ENCODE measurements at regions not wholly inside any gene's neighbourhood (a gene's known extent, or its start where the extent isn't known, plus 50 kb on each side); places are given as distances from the start of the nearest gene placed in this dataset.

- H3K36me3 ChIP-seq (ENCODE audit: insufficient read depth, low read length), result no peaks in the 10 kb centered on the region
- Mint-ChIP-seq H3K27me3 (peaks cover 0 to 4% of the 10 kb centered on the region in 2 donors), H3K27ac (no peak overlapping the region), H3K9me3 (peaks cover 0 to 14% (median 4%) of the 10 kb centered on the region in 5 donors), H3K36me3 (no peaks in the 10 kb centered on the region), H3K4me1 (no peaks in the 10 kb centered on the region), H3K4me3 (no peak overlapping the region)
- no peak overlapping the region for H3K27ac ChIP-seq (ENCODE audit: low read depth, low read length)
- POLR2A ChIA-PET, result no interaction called here
- no peak for DNase-seq
- no peaks in the 10 kb centered on the region for H3K9me3 ChIP-seq (ENCODE audit: low read length)
- no peaks in the 10 kb centered on the region for H3K4me1 ChIP-seq (ENCODE audit: insufficient read depth, low read length)
- H3K4me3 ChIP-seq (ENCODE audit: low read length), result no peak overlapping the region
- no peaks in the 10 kb centered on the region for H3K27me3 ChIP-seq (ENCODE audit: insufficient read depth, low read length, poor library complexity, severe bottlenecking)
- CTCF ChIA-PET, result no interaction called here
Observed at GRCh38 chr12:115002434-115002833, 318.5 kb upstream of the TBX3 start.

- Mint-ChIP-seq H3K27me3 (peaks cover 0 to 4% of the 10 kb centered on the region in 2 donors), H3K9me3 (peaks cover 2 to 14% (median 4%) of the 10 kb centered on the region in 5 donors), H3K36me3 (no peaks in the 10 kb centered on the region), H3K4me1 (no peaks in the 10 kb centered on the region), H3K27ac (no peak overlapping the region), H3K4me3 (no peak overlapping the region)
- no peaks in the 10 kb centered on the region for H3K4me1 ChIP-seq (ENCODE audit: insufficient read depth, low read length)
- DNase-seq, result no peak
- no peak overlapping the region for H3K27ac ChIP-seq (ENCODE audit: low read depth, low read length)
- H3K4me3 ChIP-seq (ENCODE audit: low read length), result no peak overlapping the region
- H3K36me3 ChIP-seq (ENCODE audit: insufficient read depth, low read length), result no peaks in the 10 kb centered on the region
- no peaks in the 10 kb centered on the region for H3K27me3 ChIP-seq (ENCODE audit: insufficient read depth, low read length, poor library complexity, severe bottlenecking)
- H3K9me3 ChIP-seq (ENCODE audit: low read length), result no peaks in the 10 kb centered on the region
- ChIA-PET CTCF (no interaction called here), POLR2A (no interaction called here)
Observed at GRCh38 chr12:115001571-115002180, 317.7 kb upstream of the TBX3 start.

GRCh38 chr12:115000038-115000437 lies 316.1 kb upstream of the TBX3 start:
- no peaks in the 10 kb centered on the region for H3K36me3 ChIP-seq (ENCODE audit: insufficient read depth, low read length)
- Mint-ChIP-seq H3K4me1 (no peaks in the 10 kb centered on the region), H3K9me3 (peaks cover 4 to 18% (median 8%) of the 10 kb centered on the region in 5 donors), H3K27ac (no peak overlapping the region), H3K36me3 (no peaks in the 10 kb centered on the region), H3K4me3 (no peak overlapping the region), H3K27me3 (peaks cover 0 to 4% of the 10 kb centered on the region in 2 donors)
- DNase-seq, result no peak
- ChIA-PET CTCF (no interaction called here), POLR2A (no interaction called here)
- H3K9me3 ChIP-seq (ENCODE audit: low read length), result no peaks in the 10 kb centered on the region
- no peaks in the 10 kb centered on the region for H3K4me1 ChIP-seq (ENCODE audit: insufficient read depth, low read length)
- no peaks in the 10 kb centered on the region for H3K27me3 ChIP-seq (ENCODE audit: insufficient read depth, low read length, poor library complexity, severe bottlenecking)
- no peak overlapping the region for H3K4me3 ChIP-seq (ENCODE audit: low read length)
- no peak overlapping the region for H3K27ac ChIP-seq (ENCODE audit: low read depth, low read length)

DNA sequence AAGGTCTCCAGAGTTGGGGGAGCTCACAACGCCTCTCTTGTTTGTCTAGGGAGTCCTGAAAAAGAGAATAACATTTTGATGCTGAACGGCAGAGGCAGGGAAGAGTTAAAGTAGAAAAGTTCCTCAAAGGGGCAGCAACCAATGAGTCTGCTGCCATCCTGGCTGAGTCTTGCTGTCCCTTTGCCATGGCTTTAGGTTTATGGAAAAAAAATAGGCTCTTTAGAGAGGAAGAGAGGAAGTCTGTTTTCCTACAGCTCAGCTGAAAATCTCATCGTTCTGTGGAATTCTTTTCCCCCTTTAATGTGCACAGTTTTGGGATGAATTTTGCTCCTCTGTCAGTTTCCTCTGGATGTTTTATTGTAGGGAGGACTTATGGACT lies 314.8 kb upstream of the TBX3 start:
- Histone ChIP-seq H3K27ac (ENCODE audit: low read depth, low read length) (no peak overlapping the region), H3K9me3 (ENCODE audit: low read length) (no peaks in the 10 kb centered on the region), H3K4me3 (ENCODE audit: low read length) (no peak overlapping the region), H3K36me3 (ENCODE audit: insufficient read depth, low read length) (no peaks in the 10 kb centered on the region), H3K4me1 (ENCODE audit: insufficient read depth, low read length) (no peaks in the 10 kb centered on the region), H3K27me3 (ENCODE audit: insufficient read depth, low read length, poor library complexity, severe bottlenecking) (no peaks in the 10 kb centered on the region)
- ChIA-PET POLR2A (no interaction called here), CTCF (no interaction called here)
- no peaks in the 10 kb centered on the region for H3K4me1 Mint-ChIP-seq
- H3K36me3 Mint-ChIP-seq, result no peaks in the 10 kb centered on the region
- H3K27ac Mint-ChIP-seq, result no peak overlapping the region
- peaks cover 0 to 4% of the 10 kb centered on the region in 2 donors for H3K27me3 Mint-ChIP-seq
- DNase-seq, result no peak
- no peak overlapping the region for H3K4me3 Mint-ChIP-seq
- H3K9me3 Mint-ChIP-seq, result peaks cover 7 to 21% (median 12%) of the 10 kb centered on the region in 5 donors

GRCh38 chr12:114998118-114998749 lies 314.3 kb upstream of the TBX3 start:
- H3K36me3 Mint-ChIP-seq, result no peaks in the 10 kb centered on the region
- H3K9me3 ChIP-seq (ENCODE audit: low read length), result no peaks in the 10 kb centered on the region
- no peaks in the 10 kb centered on the region for H3K27me3 ChIP-seq (ENCODE audit: insufficient read depth, low read length, poor library complexity, severe bottlenecking)
- no peak for DNase-seq
- no peaks in the 10 kb centered on the region for H3K4me1 Mint-ChIP-seq
- POLR2A ChIA-PET, result no interaction called here
- peaks cover 7 to 21% (median 12%) of the 10 kb centered on the region in 5 donors for H3K9me3 Mint-ChIP-seq
- CTCF ChIA-PET, result no interaction called here
- no peaks in the 10 kb centered on the region for H3K4me1 ChIP-seq (ENCODE audit: insufficient read depth, low read length)
- H3K4me3 ChIP-seq (ENCODE audit: low read length), result no peak overlapping the region
- H3K27ac Mint-ChIP-seq, result no peak overlapping the region
- H3K36me3 ChIP-seq (ENCODE audit: insufficient read depth, low read length), result no peaks in the 10 kb centered on the region
- no peak overlapping the region for H3K27ac ChIP-seq (ENCODE audit: low read depth, low read length)
- H3K4me3 Mint-ChIP-seq, result no peak overlapping the region
- peaks cover 0 to 4% of the 10 kb centered on the region in 2 donors for H3K27me3 Mint-ChIP-seq

DNA sequence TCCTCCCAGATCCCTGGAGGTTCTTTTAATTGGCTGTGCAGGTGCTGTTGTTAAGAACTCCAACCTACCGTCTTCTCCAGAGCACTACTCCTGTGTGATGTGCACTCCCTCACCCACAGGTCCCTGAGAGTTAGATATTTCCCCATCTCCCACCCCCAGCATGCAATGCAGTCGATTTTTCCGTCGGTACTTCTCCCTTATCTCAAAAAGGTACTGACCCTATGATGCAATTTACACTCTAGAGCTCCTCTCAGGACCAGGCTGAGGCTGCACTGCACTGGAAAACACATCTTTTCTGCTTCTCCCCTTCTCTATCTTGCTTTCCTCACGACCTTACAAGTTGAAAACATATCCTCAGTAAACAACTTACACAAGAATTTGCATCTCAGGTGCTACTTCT lies 312.4 kb upstream of the TBX3 start:
- no peaks in the 10 kb centered on the region for H3K36me3 Mint-ChIP-seq
- no peak overlapping the region for H3K27ac Mint-ChIP-seq
- no peak overlapping the region for H3K27ac ChIP-seq (ENCODE audit: low read depth, low read length)
- H3K36me3 ChIP-seq (ENCODE audit: insufficient read depth, low read length), result no peaks in the 10 kb centered on the region
- no peaks in the 10 kb centered on the region for H3K27me3 ChIP-seq (ENCODE audit: insufficient read depth, low read length, poor library complexity, severe bottlenecking)
- no peak overlapping the region for H3K4me3 Mint-ChIP-seq
- no peaks in the 10 kb centered on the region for H3K4me1 ChIP-seq (ENCODE audit: insufficient read depth, low read length)
- CTCF ChIA-PET, result no interaction called here
- H3K9me3 ChIP-seq (ENCODE audit: low read length), result no peaks in the 10 kb centered on the region
- POLR2A ChIA-PET, result interaction anchor here (0.6 kb wide), 1 partner anchor 19 kb away, joined by 3 read pairs; no protein-coding TSS in a partner anchor
- no peak overlapping the region for H3K4me3 ChIP-seq (ENCODE audit: low read length)
- H3K9me3 Mint-ChIP-seq, result peaks cover 7 to 15% (median 10%) of the 10 kb centered on the region in 5 donors
- H3K27me3 Mint-ChIP-seq, result peaks cover 0 to 2% of the 10 kb centered on the region in 2 donors
- no peak for DNase-seq
- H3K4me1 Mint-ChIP-seq, result no peaks in the 10 kb centered on the region

- Mint-ChIP-seq H3K4me3 (no peak overlapping the region), H3K4me1 (no peaks in the 10 kb centered on the region), H3K27ac (no peak overlapping the region), H3K36me3 (no peaks in the 10 kb centered on the region), H3K9me3 (peaks cover 5 to 15% (median 10%) of the 10 kb centered on the region in 5 donors), H3K27me3 (peaks cover 0 to 1% of the 10 kb centered on the region in 2 donors)
- H3K4me1 ChIP-seq (ENCODE audit: insufficient read depth, low read length), result no peaks in the 10 kb centered on the region
- H3K4me3 ChIP-seq (ENCODE audit: low read length), result no peak overlapping the region
- no peak overlapping the region for H3K27ac ChIP-seq (ENCODE audit: low read depth, low read length)
- H3K27me3 ChIP-seq (ENCODE audit: insufficient read depth, low read length, poor library complexity, severe bottlenecking), result no peaks in the 10 kb centered on the region
- no peaks in the 10 kb centered on the region for H3K9me3 ChIP-seq (ENCODE audit: low read length)
- H3K36me3 ChIP-seq (ENCODE audit: insufficient read depth, low read length), result no peaks in the 10 kb centered on the region
- no peak for DNase-seq
- ChIA-PET CTCF (no interaction called here), POLR2A (interaction anchor here (0.6 kb wide), 1 partner anchor 19 kb away, joined by 3 read pairs; no protein-coding TSS in a partner anchor)
Observed at GRCh38 chr12:114995891-114996290, 311.9 kb upstream of the TBX3 start.

- Histone ChIP-seq H3K27ac (ENCODE audit: low read depth, low read length) (no peak overlapping the region), H3K27me3 (ENCODE audit: insufficient read depth, low read length, poor library complexity, severe bottlenecking) (no peaks in the 10 kb centered on the region), H3K4me1 (ENCODE audit: insufficient read depth, low read length) (no peaks in the 10 kb centered on the region), H3K4me3 (ENCODE audit: low read length) (no peak overlapping the region), H3K36me3 (ENCODE audit: insufficient read depth, low read length) (no peaks in the 10 kb centered on the region), H3K9me3 (ENCODE audit: low read length) (no peaks in the 10 kb centered on the region)
- no peak for DNase-seq
- Mint-ChIP-seq H3K4me3 (no peak overlapping the region), H3K36me3 (no peaks in the 10 kb centered on the region), H3K9me3 (peaks cover 5 to 19% (median 10%) of the 10 kb centered on the region in 5 donors), H3K27ac (no peak overlapping the region), H3K27me3 (no peaks in the 10 kb centered on the region), H3K4me1 (no peaks in the 10 kb centered on the region)
- ChIA-PET POLR2A (no interaction called here), CTCF (no interaction called here)
Observed at GRCh38 chr12:114993165-114993564, 309.2 kb upstream of the TBX3 start.

All from CD8-positive, alpha-beta memory T cell (primary cell).